NT2/D1 (cell line): ENCODE measurements at regions not wholly inside any gene's neighbourhood (a gene's known extent, or its start where the extent isn't known, plus 50 kb on each side); places are given as distances from the start of the nearest gene placed in this dataset.

Experiments used
- DNase-seq: peaks from one replicate; pipeline ENCODE4 v3.0.0-alpha.2; 2011; ENCODE audit warnings: low read depth, low spot score
- H3K27me3 ChIP-seq: 2 replicates; pipeline ENCODE4 v1.6.0; 2011; ENCODE audit warnings: mild to moderate bottlenecking; ENCODE audit not compliant: insufficient read length, insufficient read depth
- H3K36me3 ChIP-seq: 2 replicates; pipeline ENCODE4 v1.6.1; 2011; ENCODE audit warnings: mild to moderate bottlenecking, low read length, mixed read lengths; ENCODE audit not compliant: insufficient read depth, insufficient read length
- H3K4me1 ChIP-seq: 2 replicates; pipeline ENCODE4 v1.5.1; 2011; ENCODE audit not compliant: insufficient read depth, insufficient read length
- H3K4me3 ChIP-seq: 2 replicates; pipeline ENCODE4 v1.5.1; 2011; ENCODE audit warnings: low read depth; ENCODE audit not compliant: insufficient read length
- H3K9ac ChIP-seq: 2 replicates; pipeline ENCODE4 v1.6.0; 2011; ENCODE audit warnings: low read depth; ENCODE audit not compliant: insufficient read length
- H3K9me3 ChIP-seq: 2 replicates; pipeline ENCODE4 v1.5.1; 2011; ENCODE audit warnings: mild to moderate bottlenecking, low read length; ENCODE audit not compliant: insufficient read depth
- SUZ12 ChIP-seq: IDR thresholded peaks from 2 replicates; pipeline ENCODE4 v1.6.1; 2011; ENCODE audit not compliant: insufficient read length, insufficient read depth; ENCODE audit errors: extremely low read depth
- YY1 ChIP-seq: IDR thresholded peaks from 2 replicates; pipeline ENCODE4 v1.6.1; 2011; ENCODE audit not compliant: insufficient read length, insufficient read depth
- ZNF274 ChIP-seq: IDR thresholded peaks from 2 replicates; pipeline ENCODE4 v1.6.1; 2011; ENCODE audit warnings: mild to moderate bottlenecking, low read depth, low read length

DNA sequence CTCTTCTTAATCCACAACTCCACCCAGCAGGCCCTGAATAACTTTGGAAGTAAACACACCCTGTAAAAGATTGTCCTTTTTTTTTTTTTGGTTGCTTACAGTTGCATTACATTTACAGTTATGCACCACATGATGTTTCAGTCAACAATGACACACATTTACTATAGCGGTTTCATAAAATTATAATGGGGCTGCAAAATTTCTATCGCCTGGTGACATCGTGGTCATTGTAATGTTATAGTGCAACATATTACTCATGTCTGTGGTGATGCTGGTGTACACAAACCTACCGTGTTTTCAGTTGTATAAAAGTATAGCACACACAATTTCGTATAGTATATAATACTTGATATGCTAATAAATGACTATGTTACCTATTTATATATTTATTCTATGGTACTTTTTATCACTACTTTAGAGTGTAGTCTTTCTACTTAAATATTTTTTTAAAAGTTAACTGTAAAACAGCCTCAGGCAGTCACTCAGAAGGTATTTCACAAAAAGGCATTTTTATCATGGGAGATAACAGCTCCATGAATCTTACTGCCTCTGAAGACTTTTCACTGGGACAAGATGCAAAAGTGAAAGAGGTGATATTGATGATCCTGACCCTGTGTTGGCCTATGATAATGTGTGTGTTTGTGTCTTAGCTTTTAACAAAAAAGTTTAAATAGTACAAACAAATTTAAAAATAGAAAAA is 695.4 kb upstream of the CDH18 start:
- DNase-seq = no peak
- Histone ChIP-seq H3K4me1 (no peaks in the 10 kb centered on the region), H3K36me3 (no peaks in the 10 kb centered on the region), H3K27me3 (no peaks in the 10 kb centered on the region), H3K9ac (no peak overlapping the region), H3K9me3 (no peaks in the 10 kb centered on the region), H3K4me3 (no peak overlapping the region)
- TF ChIP-seq SUZ12 (no peak), ZNF274 (no peak), YY1 (no peak)

DNA sequence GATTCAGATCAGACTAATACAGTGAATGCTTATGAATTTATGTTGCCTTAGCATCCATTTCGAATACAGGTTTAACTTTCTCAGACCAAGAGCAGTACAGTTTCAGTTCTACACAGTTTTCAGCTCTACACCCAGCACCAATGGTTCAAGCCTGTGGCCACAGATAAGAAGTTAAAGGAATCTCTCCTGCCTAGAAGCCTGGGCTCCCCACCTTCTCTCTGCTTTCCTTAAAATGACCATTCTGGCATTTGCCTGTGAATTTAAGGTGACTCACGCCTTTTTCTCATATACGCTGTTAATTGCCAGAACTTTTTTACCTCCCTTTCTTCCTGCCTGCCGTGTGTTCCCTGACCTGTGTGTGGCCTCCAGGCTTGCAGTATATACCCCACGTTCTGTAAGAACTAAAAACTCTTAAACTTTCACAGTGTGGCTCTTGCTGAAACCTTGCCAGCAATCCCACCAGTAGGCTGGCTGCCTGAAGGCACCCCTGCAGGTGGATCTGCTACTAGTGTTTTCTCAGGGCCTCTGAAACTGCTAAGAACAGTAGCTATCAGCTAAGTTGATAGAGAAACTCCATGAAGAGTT is 692.8 kb upstream of the CDH18 start:
- TF ChIP-seq YY1 (no peak), SUZ12 (no peak), ZNF274 (no peak)
- Histone ChIP-seq H3K4me1 (no peaks in the 10 kb centered on the region), H3K9ac (no peak overlapping the region), H3K27me3 (no peaks in the 10 kb centered on the region), H3K4me3 (no peak overlapping the region), H3K9me3 (no peaks in the 10 kb centered on the region), H3K36me3 (no peaks in the 10 kb centered on the region)
- no peak for DNase-seq

DNA sequence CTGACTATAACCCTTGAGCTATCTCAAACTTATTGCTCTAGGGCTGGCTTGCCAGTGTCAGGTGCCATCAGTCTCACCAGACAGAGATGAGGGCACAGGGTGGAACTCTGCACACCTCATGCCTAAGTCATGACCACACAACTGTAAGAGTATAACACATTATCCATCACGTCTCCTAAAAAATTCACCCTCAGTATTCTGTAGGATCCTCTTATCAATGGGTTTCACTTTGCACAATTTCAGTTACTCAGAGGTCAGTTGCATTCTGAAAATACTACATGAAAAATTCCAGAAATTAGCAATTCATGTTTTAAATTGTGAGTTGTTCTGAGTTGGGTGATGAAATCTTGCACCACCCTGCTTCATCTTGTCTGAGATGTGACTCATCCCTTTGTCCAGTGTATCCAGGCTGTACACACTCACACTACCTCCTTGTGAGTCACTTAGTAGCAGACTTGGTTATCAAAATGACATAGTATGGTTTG is 690.9 kb upstream of the CDH18 start:
- H3K27me3 ChIP-seq = no peaks in the 10 kb centered on the region
- no peak overlapping the region for H3K4me3 ChIP-seq
- H3K9ac ChIP-seq = no peak overlapping the region
- TF ChIP-seq YY1 (no peak), ZNF274 (no peak), SUZ12 (no peak)
- no peaks in the 10 kb centered on the region for H3K9me3 ChIP-seq
- H3K4me1 ChIP-seq = no peaks in the 10 kb centered on the region
- DNase-seq = no peak
- no peaks in the 10 kb centered on the region for H3K36me3 ChIP-seq

DNA sequence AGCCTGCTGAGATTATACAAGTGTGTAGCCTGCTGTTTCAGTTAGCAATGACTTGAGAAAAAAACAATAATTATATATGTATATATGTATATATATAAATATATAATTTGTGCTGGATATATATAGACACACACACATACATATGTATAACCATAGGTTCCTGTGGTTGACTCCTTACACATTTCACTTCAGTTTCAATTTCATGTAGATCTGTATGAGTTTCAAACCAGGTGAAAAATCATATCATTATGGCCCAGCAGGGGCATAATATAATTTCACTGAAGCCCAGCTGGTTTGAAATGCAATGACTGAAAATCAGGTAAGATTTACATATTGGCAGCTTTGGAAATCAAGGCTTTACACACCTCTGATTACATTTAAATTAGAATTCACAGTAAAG is 690.4 kb upstream of the CDH18 start:
- no peak for DNase-seq
- Histone ChIP-seq H3K27me3 (no peaks in the 10 kb centered on the region), H3K4me1 (no peaks in the 10 kb centered on the region), H3K9ac (no peak overlapping the region), H3K9me3 (no peaks in the 10 kb centered on the region), H3K4me3 (no peak overlapping the region), H3K36me3 (no peaks in the 10 kb centered on the region)
- TF ChIP-seq ZNF274 = no peak
- TF ChIP-seq SUZ12 = no peak
- no peak for TF ChIP-seq YY1

DNA sequence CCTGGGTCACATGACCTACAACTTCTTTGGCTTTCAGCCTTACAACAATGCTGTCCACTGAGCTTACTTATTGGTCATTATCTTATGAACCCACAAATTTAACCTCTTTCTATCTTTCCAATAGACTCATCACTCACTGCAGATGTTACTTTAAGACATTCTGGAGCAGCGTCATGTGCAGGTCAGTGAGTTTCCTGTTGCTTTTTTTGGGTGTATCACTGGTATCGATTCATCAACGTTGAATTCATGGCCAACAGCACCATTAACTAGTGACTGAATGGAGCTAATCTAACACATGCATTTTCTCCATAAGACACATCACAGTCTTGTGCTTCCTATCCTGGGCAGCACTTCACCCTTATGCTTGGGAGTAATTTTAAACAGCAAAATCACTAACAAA is 672.6 kb upstream of the CDH18 start:
- DNase-seq = no peak
- H3K27me3 ChIP-seq = no peaks in the 10 kb centered on the region
- H3K4me3 ChIP-seq = no peak overlapping the region
- no peaks in the 10 kb centered on the region for H3K4me1 ChIP-seq
- H3K36me3 ChIP-seq = no peaks in the 10 kb centered on the region
- TF ChIP-seq SUZ12 = no peak
- TF ChIP-seq ZNF274 = no peak
- TF ChIP-seq YY1 = no peak
- no peaks in the 10 kb centered on the region for H3K9me3 ChIP-seq
- no peak overlapping the region for H3K9ac ChIP-seq

DNA sequence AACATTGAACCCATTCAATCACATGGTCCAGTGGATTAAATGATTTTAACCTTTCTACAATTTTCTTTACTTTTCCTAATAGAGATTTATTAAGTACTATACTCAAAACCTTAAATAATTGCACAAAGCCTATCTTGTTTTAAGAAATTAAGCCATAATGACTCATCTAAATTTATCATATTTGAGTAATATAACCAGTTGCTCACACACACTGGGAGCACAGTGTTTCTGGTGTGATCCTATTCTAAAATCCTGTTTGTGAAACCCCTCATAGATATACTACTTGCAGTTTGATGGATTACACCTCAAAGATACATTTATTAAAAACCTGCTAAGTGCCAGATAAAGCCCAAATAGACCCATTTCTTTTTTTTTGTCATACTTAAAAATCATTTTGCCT is 668.3 kb upstream of the CDH18 start:
- no peak for TF ChIP-seq ZNF274
- TF ChIP-seq YY1 = no peak
- TF ChIP-seq SUZ12 = no peak
- Histone ChIP-seq H3K36me3 (no peaks in the 10 kb centered on the region), H3K27me3 (no peaks in the 10 kb centered on the region), H3K4me3 (no peak overlapping the region), H3K9ac (no peak overlapping the region), H3K4me1 (no peaks in the 10 kb centered on the region), H3K9me3 (no peaks in the 10 kb centered on the region)
- DNase-seq = no peak

DNA sequence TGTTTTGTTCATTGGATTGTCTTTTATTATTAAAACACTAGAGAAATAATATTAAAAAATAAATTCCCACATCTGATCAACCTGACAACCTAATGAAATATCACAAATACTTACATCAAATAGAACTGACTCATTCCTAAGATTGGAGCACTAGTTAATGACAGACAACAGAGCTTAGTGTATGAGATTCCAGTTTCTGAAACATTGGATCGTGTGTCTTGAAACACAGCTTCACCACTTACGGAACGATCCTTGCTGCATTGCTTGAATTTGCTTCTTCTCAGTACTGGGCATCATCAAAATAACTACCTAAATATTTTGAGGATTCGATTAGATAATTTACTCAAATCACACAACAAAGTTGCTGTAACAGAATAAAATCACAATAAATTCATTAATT is 667.2 kb upstream of the CDH18 start:
- no peaks in the 10 kb centered on the region for H3K27me3 ChIP-seq
- no peak overlapping the region for H3K4me3 ChIP-seq
- DNase-seq = no peak
- no peaks in the 10 kb centered on the region for H3K4me1 ChIP-seq
- no peak overlapping the region for H3K9ac ChIP-seq
- no peak for TF ChIP-seq ZNF274
- TF ChIP-seq YY1 = no peak
- no peak for TF ChIP-seq SUZ12
- no peaks in the 10 kb centered on the region for H3K9me3 ChIP-seq
- H3K36me3 ChIP-seq = no peaks in the 10 kb centered on the region
